ENCODE measurements at regions not wholly inside any gene's neighbourhood (a gene's known extent, or its start where the extent isn't known, plus 50 kb on each side); places are given as distances from the start of the nearest gene placed in this dataset.

DNA sequence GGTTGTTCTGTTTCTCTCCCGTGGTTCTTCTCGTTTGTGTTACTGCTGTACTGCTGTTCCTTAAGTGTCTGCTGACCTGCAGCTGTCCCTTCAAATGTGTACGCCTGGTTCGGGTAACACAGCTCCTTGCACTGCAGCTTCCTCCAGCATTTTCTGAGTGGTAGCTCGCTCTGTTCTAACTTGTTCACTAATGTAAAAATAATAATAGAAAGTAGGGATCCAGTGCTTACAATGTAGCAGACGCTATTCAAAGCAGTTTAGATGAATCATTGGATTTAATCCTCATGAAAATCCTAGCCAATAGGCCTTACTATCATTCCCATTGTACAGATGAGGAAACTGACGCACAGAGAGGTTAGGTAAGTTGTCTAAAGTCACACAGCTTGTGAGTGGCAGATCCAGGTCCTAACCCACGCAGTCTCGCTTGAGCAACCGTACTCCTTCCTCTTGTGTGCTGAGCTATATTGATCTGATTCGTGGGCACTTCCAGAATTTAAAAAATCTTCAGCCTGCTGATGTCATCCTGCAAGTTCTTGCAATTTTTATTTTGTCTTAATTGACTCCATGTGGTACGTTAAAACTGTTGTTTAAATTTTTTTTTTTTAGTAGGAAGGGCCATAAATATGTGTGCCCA, 448.2 kb upstream of the FAT1 start:
- Histone ChIP-seq H3K4me3 (ENCODE audit: insufficient read depth, low read depth, low read length) (no peak overlapping the region), H4K20me1 (ENCODE audit: insufficient read depth, low read length) (no peaks in the 10 kb centered on the region), H2BK15ac (ENCODE audit: low read depth, low read length) (no peak overlapping the region), H3K23ac (ENCODE audit: low read depth, low read length) (no peak overlapping the region), H3K4me1 (ENCODE audit: control insufficient read depth, insufficient read depth, low read length) (peaks cover 2% of the 10 kb centered on the region; the same call in 1 of the 2 replicates), H2BK5ac (ENCODE audit: low read depth, low read length, poor library complexity, severe bottlenecking) (no peak overlapping the region), H3K9ac (ENCODE audit: low read depth, low read length) (no peak overlapping the region), H3K9me1 (ENCODE audit: insufficient read depth, low read length) (no peaks in the 10 kb centered on the region; the same call in 1 of the 2 replicates), H2BK120ac (ENCODE audit: low read depth, low read length) (no peak overlapping the region), H3K4ac (ENCODE audit: low read depth, low read length) (no peak overlapping the region), H3K36me3 (ENCODE audit: control insufficient read depth, insufficient read depth, low read length) (no peaks in the 10 kb centered on the region), H3K4me2 (ENCODE audit: low read depth, low read length) (no peak overlapping the region), H3K14ac (replicated peaks; ENCODE audit: low read depth, low read length) (no peak overlapping the region), H2AK5ac (ENCODE audit: low read depth, low read length) (no peak overlapping the region), H4K91ac (ENCODE audit: insufficient read depth, low read depth, low read length) (no peak overlapping the region), H3K79me1 (ENCODE audit: low read depth in 1 of 2, low read length in 2 of 2) (no peaks in the 10 kb centered on the region), H3K9me3 (ENCODE audit: control insufficient read depth, insufficient read depth, low read length) (no peaks in the 10 kb centered on the region), H4K5ac (ENCODE audit: low read depth, low read length) (no peak overlapping the region), H2AK9ac (replicated peaks; ENCODE audit: low read depth, low read length, poor library complexity) (no peak overlapping the region), H4K8ac (ENCODE audit: low read depth in 2 of 2, low read length in 2 of 2) (no peak overlapping the region), H2BK20ac (ENCODE audit: low read depth, low read length) (0 out of 2 replicates have a peak overlapping the region, but pooled peaks have one; percentile 36), H3K18ac (ENCODE audit: low read depth, low read length) (no peak overlapping the region), H3K27me3 (ENCODE audit: control insufficient read depth, insufficient read depth, low read length) (no peaks in the 10 kb centered on the region), H3K27ac (ENCODE audit: insufficient read depth, low read length) (no peak overlapping the region), H3K56ac (ENCODE audit: extremely low read depth, insufficient read depth, low read length) (no peak overlapping the region), H2AFZ (replicated peaks; ENCODE audit: low read length, poor library complexity) (no peak overlapping the region)
- in situ Hi-C loops (cut with MboI; ENCODE audit: low sequenced_read_pairs), result no loop called here
- DNase-seq (peak; percentile 5), ATAC-seq (ENCODE audit: low read depth) (no peak)
- BruUV-seq (replicated peaks), result no TSS peak
- no CpG with 5 or more reads among the region's 12 CpGs for WGBS, 2 experiments (ENCODE audit: extremely low coverage in 2 of 2, insufficient read length in 1 of 2)
- dilution Hi-C loops (cut with HindIII; ENCODE audit: low sequenced_read_pairs, unreplicated experiment), result no loop called here
- intact Hi-C loops (cut with micrococcal nuclease), result loop anchor here (10.0 kb wide), 1 partner anchor 447 kb away; the partner anchor contains the start of gene FAT1
- POLR2A ChIA-PET (ENCODE audit: unreplicated experiment), result no interaction called here
- CTCF ChIA-PET, result no interaction called here
- TF ChIP-seq RCOR1 (IDR thresholded peaks at IDR 0.05; ENCODE audit: insufficient replicate concordance, low read length), result no peak
- TF ChIP-seq BHLHE40 (IDR thresholded peaks at IDR 0.05; ENCODE audit: low read depth, low read length), result no peak
- no peak for TF ChIP-seq RAD21 (IDR thresholded peaks at IDR 0.05; ENCODE audit: low read length)
- no peak for TF ChIP-seq CEBPB (IDR thresholded peaks at IDR 0.05; ENCODE audit: low read depth, low read length)
- TF ChIP-seq CHD1 (IDR thresholded peaks at IDR 0.05; ENCODE audit: low read depth, low read length), result no peak
- TF ChIP-seq, protein P1, sequence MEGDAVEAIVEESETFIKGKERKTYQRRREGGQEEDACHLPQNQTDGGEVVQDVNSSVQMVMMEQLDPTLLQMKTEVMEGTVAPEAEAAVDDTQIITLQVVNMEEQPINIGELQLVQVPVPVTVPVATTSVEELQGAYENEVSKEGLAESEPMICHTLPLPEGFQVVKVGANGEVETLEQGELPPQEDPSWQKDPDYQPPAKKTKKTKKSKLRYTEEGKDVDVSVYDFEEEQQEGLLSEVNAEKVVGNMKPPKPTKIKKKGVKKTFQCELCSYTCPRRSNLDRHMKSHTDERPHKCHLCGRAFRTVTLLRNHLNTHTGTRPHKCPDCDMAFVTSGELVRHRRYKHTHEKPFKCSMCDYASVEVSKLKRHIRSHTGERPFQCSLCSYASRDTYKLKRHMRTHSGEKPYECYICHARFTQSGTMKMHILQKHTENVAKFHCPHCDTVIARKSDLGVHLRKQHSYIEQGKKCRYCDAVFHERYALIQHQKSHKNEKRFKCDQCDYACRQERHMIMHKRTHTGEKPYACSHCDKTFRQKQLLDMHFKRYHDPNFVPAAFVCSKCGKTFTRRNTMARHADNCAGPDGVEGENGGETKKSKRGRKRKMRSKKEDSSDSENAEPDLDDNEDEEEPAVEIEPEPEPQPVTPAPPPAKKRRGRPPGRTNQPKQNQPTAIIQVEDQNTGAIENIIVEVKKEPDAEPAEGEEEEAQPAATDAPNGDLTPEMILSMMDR (conservative IDR thresholded peaks at IDR 0.05; ENCODE audit: low read depth, low read length), result no peak
- no peak for TF ChIP-seq SMC3 (IDR thresholded peaks at IDR 0.05; ENCODE audit: low read depth, low read length)
- TF ChIP-seq POLR2A (IDR thresholded peaks at IDR 0.05; ENCODE audit: low read depth, low read length), result no peak
- no peak for TF ChIP-seq MAFK (IDR thresholded peaks at IDR 0.05; ENCODE audit: low read depth, low read length)
- TF ChIP-seq MAZ (IDR thresholded peaks at IDR 0.05; ENCODE audit: borderline replicate concordance, low read depth, low read length), result no peak
- TF ChIP-seq NFE2L2 (IDR thresholded peaks at IDR 0.05; ENCODE audit: low read depth, low read length), result no peak
- TF ChIP-seq, protein P2, sequence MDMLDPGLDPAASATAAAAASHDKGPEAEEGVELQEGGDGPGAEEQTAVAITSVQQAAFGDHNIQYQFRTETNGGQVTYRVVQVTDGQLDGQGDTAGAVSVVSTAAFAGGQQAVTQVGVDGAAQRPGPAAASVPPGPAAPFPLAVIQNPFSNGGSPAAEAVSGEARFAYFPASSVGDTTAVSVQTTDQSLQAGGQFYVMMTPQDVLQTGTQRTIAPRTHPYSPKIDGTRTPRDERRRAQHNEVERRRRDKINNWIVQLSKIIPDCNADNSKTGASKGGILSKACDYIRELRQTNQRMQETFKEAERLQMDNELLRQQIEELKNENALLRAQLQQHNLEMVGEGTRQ (IDR thresholded peaks at IDR 0.05; ENCODE audit: low read depth, low read length), result no peak
- no peak for TF ChIP-seq FOS (IDR thresholded peaks at IDR 0.05; ENCODE audit: low read depth, low read length)
- no peak for TF ChIP-seq ELK1 (IDR thresholded peaks at IDR 0.05; ENCODE audit: borderline replicate concordance, low read depth, low read length)
- TF ChIP-seq MXI1 (IDR thresholded peaks at IDR 0.05; ENCODE audit: borderline replicate concordance, low read depth, low read length), result no peak
- no peak for TF ChIP-seq RFX5 (IDR thresholded peaks at IDR 0.05; ENCODE audit: low read depth, low read length)
